Fibroblast of villous mesenchyme (primary cell): ENCODE measurements at regions not wholly inside any gene's neighbourhood (a gene's known extent, or its start where the extent isn't known, plus 50 kb on each side); places are given as distances from the start of the nearest gene placed in this dataset.

ENCODE experiments used
- DNase-seq: peaks from one replicate; pipeline ENCODE4 v3.0.0-alpha.2; 2010; ENCODE audit warnings: low read depth
- H3K4me3 ChIP-seq: 2 replicates; pipeline ENCODE4 v1.5.1; 2011; ENCODE audit warnings: low read depth, mild to moderate bottlenecking, low read length
- CTCF ChIP-seq: IDR thresholded peaks from 2 replicates; pipeline ENCODE4 v1.5.1; 2012; ENCODE audit warnings: low read depth, mild to moderate bottlenecking, low read length; ENCODE audit not compliant: insufficient read depth

DNA sequence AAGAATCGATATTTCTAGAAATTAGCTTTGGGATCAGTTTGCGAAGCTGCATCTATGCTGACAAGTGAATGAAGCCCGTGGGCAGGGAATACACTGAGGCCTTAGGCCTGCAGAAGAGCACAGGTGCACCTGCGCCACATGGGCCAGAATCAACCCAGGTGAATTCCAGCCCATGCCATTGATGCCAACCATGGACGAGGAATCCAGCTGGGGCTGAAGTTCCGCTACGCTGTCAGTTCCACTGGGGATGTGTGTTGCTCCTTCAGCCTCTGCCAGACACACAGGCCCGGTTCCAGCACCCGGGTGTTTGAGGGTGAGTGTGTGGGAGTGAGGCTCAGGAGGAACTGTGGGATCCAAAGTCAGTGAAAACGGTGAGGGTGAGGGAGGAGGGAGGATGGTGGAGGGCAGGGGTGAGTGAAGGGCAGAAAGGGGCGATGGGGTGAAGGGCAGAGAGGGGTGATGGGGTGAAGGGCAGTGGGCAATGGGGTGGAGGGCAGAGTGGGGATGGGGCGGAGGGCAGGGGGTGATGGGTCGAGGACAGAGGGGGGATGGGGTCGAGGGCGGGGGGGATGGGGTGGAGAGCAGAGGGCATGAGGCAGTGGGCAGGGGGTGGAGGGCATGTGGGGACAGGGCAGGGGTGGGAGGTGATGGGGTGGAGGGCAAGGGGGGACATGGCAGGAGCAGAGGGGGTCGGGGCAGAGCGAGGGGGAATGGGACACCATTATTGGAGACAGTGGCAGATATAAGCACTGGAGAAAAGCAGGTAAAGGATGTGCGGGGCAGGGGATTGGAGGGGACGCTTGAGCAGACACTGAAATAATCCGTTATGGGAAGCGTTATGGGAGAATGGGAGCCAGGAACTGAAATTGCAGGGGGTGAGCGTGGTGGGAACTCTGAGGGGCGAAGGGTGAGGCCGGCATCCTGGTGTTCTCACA lies 931.6 kb downstream of the BRD1 start:
- DNase-seq, result no peak
- no peak overlapping the region for H3K4me3 ChIP-seq
- TF ChIP-seq CTCF, result no peak

- no peak for TF ChIP-seq CTCF
- DNase-seq, result no peak
- no peak overlapping the region for H3K4me3 ChIP-seq
These were observed 932.3 kb downstream of the BRD1 start for GRCh38 chr22:48895336-48895735.

DNA sequence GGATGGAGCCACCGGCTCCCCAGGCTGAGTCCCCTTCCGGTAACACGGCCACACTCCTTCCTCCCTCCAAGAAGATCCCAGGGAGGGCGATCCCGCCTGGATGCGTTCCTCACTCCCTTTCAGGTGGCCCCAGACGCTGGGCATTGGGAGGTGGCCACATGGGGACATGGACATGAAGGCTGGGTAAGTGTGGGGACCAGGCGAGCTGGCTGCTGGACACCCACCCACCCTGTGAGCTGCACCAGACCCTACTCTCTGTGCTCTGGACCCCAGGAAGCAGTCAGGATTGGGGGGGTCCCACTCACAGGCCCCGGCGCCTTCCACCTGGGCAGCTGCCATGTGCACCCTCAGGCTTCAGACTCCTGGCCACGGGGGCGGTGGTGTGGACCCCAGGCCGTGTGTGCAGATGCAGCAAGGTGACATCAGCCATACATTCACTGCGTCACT lies 932.8 kb downstream of the BRD1 start:
- no peak for TF ChIP-seq CTCF
- no peak overlapping the region for H3K4me3 ChIP-seq
- DNase-seq, result no peak

DNA sequence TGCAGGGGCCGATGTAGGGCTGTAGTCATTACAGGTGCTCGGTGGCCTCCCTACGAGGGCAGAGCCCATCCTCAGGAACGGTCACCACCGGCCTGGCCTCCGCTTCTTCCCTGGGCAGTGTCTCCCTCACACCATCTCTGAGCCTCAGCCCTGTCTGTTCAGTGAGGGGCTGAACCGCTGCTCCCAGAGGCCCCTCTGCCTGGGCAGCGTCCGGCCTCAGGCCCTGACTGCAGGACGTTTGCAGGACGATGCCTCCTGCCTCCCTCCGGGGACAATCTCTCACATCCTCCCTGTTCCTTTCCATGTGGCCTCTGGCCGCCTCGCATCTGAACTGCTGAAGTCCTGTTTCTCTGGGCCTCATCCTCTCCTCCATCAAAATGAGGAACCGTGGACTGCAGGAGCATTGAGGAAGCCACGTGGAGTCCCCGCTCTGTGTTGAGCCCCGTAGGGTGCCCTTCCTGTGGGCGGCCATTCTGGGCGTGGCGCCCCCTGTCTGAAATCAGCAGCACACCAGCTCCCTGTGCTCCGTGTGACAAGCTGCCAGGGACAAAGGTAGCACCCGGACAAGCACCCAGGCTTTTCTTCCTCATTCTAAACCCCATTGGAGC lies 933.5 kb downstream of the BRD1 start:
- no peak for TF ChIP-seq CTCF
- H3K4me3 ChIP-seq, result no peak overlapping the region
- no peak for DNase-seq

GRCh38 chr22:48893288-48894063 lies 934.2 kb downstream of the BRD1 start:
- no peak for DNase-seq
- H3K4me3 ChIP-seq, result no peak overlapping the region
- TF ChIP-seq CTCF, result no peak

GRCh38 chr22:48892578-48893287 lies 934.9 kb downstream of the BRD1 start:
- TF ChIP-seq CTCF, result no peak
- no peak overlapping the region for H3K4me3 ChIP-seq
- no peak for DNase-seq
